IMR-90 (cell line): ENCODE measurements at regions not wholly inside any gene's neighbourhood (a gene's known extent, or its start where the extent isn't known, plus 50 kb on each side); places are given as distances from the start of the nearest gene placed in this dataset.

Experiments
- ATAC-seq: fragments of 200-7000 bp; cut with Tn5 transposase; 2 replicates; pipeline ENCODE4 v1.9.1; 2020; ENCODE audit warnings: low read depth, mild to moderate bottlenecking, moderate library complexity
- BruUV-seq: library from RNA; stranded (reverse); fragments of 400-500 nt; replicated peaks from 2 replicates; lab custom pipeline; 2021; lab: Mats Ljungman, UMichigan
- CTCF ChIA-PET: fragments of 300-600 bp; formaldehyde crosslinking; extraction: SDS; loops from one replicate; lab custom pipeline; 2021; ENCODE audit warnings: antibody characterized with exemption; lab: Yijun Ruan, JAX
- POLR2A ChIA-PET: fragments of 300-600 bp; sonication (Branson Sonifier 250); formaldehyde crosslinking; loops from one replicate; lab custom pipeline; 2022; ENCODE audit warnings: antibody characterized with exemption; ENCODE audit not compliant: unreplicated experiment; lab: Charles Lee
- DNase-seq: peaks from one replicate; pipeline ENCODE4 v3.0.0; 2013
- H2AFZ ChIP-seq: replicated peaks from 2 replicates; pipeline ENCODE3; 2013; ENCODE audit warnings: low read length, mild to moderate bottlenecking; ENCODE audit not compliant: poor library complexity
- H2AK5ac ChIP-seq: 2 replicates; pipeline ENCODE4 v1.6.1; 2013; ENCODE audit warnings: low read depth, low read length, inconsistent platforms
- H2AK9ac ChIP-seq: replicated peaks from 2 replicates; pipeline ENCODE3; 2013; ENCODE audit warnings: mild to moderate bottlenecking, low read depth, low read length, moderate library complexity; ENCODE audit not compliant: poor library complexity
- H2BK120ac ChIP-seq: 2 replicates; pipeline ENCODE4 v1.6.1; 2013; ENCODE audit warnings: low read depth, low read length, inconsistent platforms
- H2BK15ac ChIP-seq: 3 replicates; pipeline ENCODE4 v1.6.1; 2013; ENCODE audit warnings: low read depth, low read length, inconsistent platforms
- H2BK20ac ChIP-seq: 2 replicates; pipeline ENCODE4 v1.6.1; 2013; ENCODE audit warnings: low read depth, mild to moderate bottlenecking, inconsistent platforms, low read length, moderate library complexity
- H2BK5ac ChIP-seq: 2 replicates; pipeline ENCODE4 v1.6.1; 2013; ENCODE audit warnings: mild to moderate bottlenecking, low read depth, low read length, inconsistent platforms; ENCODE audit not compliant: poor library complexity, severe bottlenecking
- H3K14ac ChIP-seq: replicated peaks from 2 replicates; pipeline ENCODE4 v1.6.1; 2013; ENCODE audit warnings: low read depth, low read length, inconsistent platforms
- H3K18ac ChIP-seq: 2 replicates; pipeline ENCODE4 v1.6.1; 2013; ENCODE audit warnings: low read depth, low read length, control low read depth
- H3K23ac ChIP-seq: 2 replicates; pipeline ENCODE4 v1.6.1; 2013; ENCODE audit warnings: low read depth, low read length, inconsistent platforms
- H3K27ac ChIP-seq: 2 replicates; pipeline ENCODE4 v1.5.1; 2013; ENCODE audit warnings: mild to moderate bottlenecking, control low read depth, low read length; ENCODE audit not compliant: insufficient read depth
- H3K27me3 ChIP-seq: 2 replicates; pipeline ENCODE4 v1.6.1; 2013; ENCODE audit warnings: low read length; ENCODE audit not compliant: control insufficient read depth, insufficient read depth
- H3K36me3 ChIP-seq: 2 replicates; pipeline ENCODE4 v1.6.1; 2013; ENCODE audit warnings: low read length, mixed read lengths; ENCODE audit not compliant: control insufficient read depth, insufficient read depth
- H3K4ac ChIP-seq: 2 replicates; pipeline ENCODE4 v1.6.1; 2013; ENCODE audit warnings: low read depth, low read length, inconsistent platforms
- H3K4me1 ChIP-seq: 2 replicates; pipeline ENCODE4 v1.6.1; 2013; ENCODE audit warnings: low read length, mixed read lengths; ENCODE audit not compliant: control insufficient read depth, insufficient read depth
- H3K4me2 ChIP-seq: 2 replicates; pipeline ENCODE4 v1.6.1; 2013; ENCODE audit warnings: low read depth, mild to moderate bottlenecking, control low read depth, low read length, moderate library complexity
- H3K4me3 ChIP-seq: 2 replicates; pipeline ENCODE4 v1.5.1; 2013; ENCODE audit warnings: low read depth, mild to moderate bottlenecking, control low read depth, low read length, moderate library complexity; ENCODE audit not compliant: insufficient read depth
- H3K56ac ChIP-seq: 2 replicates; pipeline ENCODE4 v1.6.1; 2013; ENCODE audit warnings: low read length, inconsistent platforms; ENCODE audit not compliant: insufficient read depth; ENCODE audit errors: extremely low read depth
- H3K79me1 ChIP-seq, 2 experiments: 2 replicates each; pipeline ENCODE4 v1.6.1; 2013; ENCODE audit warnings: low read length in 2 of 2, inconsistent platforms in 1 of 2, low read depth in 1 of 2
- H3K9ac ChIP-seq: 2 replicates; pipeline ENCODE4 v1.6.1; 2013; ENCODE audit warnings: low read depth, low read length, control low read depth
- H3K9me1 ChIP-seq: 2 replicates; pipeline ENCODE4 v1.6.1; 2013; ENCODE audit warnings: low read length, inconsistent platforms; ENCODE audit not compliant: insufficient read depth
- H3K9me3 ChIP-seq: 2 replicates; pipeline ENCODE4 v1.6.1; 2013; ENCODE audit warnings: low read length; ENCODE audit not compliant: control insufficient read depth, insufficient read depth
- H4K20me1 ChIP-seq: 2 replicates; pipeline ENCODE4 v1.6.1; 2013; ENCODE audit warnings: low read length, inconsistent platforms; ENCODE audit not compliant: insufficient read depth
- H4K5ac ChIP-seq: 2 replicates; pipeline ENCODE4 v1.6.1; 2013; ENCODE audit warnings: mild to moderate bottlenecking, low read depth, low read length, control low read depth
- H4K8ac ChIP-seq, 2 experiments: 2 replicates each; pipeline ENCODE4 v1.6.1; 2013; ENCODE audit warnings: low read depth in 2 of 2, low read length in 2 of 2, control low read depth in 1 of 2, inconsistent platforms in 1 of 2
- H4K91ac ChIP-seq: 2 replicates; pipeline ENCODE4 v1.6.1; 2013; ENCODE audit warnings: low read depth, low read length, inconsistent platforms; ENCODE audit not compliant: insufficient read depth
- BHLHE40 ChIP-seq: fragments of 150-350 bp; IDR thresholded peaks from 2 replicates; pipeline ENCODE4 v1.6.1; 2016; ENCODE audit warnings: mild to moderate bottlenecking, low read depth, low read length
- CEBPB ChIP-seq: IDR thresholded peaks from 2 replicates; pipeline ENCODE4 v1.6.1; 2012; ENCODE audit warnings: low read depth, low read length, improper control_type of control experiment
- FOS ChIP-seq: fragments of 150-350 bp; IDR thresholded peaks from 2 replicates; pipeline ENCODE4 v1.6.1; 2016; ENCODE audit warnings: low read depth, low read length
- MXI1 ChIP-seq: IDR thresholded peaks from 2 replicates; pipeline ENCODE4 v1.6.1; 2012; ENCODE audit warnings: low read depth, mild to moderate bottlenecking, low read length, moderate library complexity, borderline replicate concordance
- POLR2A ChIP-seq: IDR thresholded peaks from 2 replicates; pipeline ENCODE4 v1.6.1; 2012; ENCODE audit warnings: mild to moderate bottlenecking, low read depth, low read length
- SMC3 ChIP-seq: fragments of 150-350 bp; IDR thresholded peaks from 2 replicates; pipeline ENCODE4 v1.6.1; 2016; ENCODE audit warnings: low read depth, mild to moderate bottlenecking, antibody characterized with exemption, low read length, moderate library complexity
- WGBS, 2 experiments: methylation state at CpG; one replicate each; pipeline versions ENCODE4 v1.1.5 to v1.1.7; 2013; ENCODE audit warnings: missing lambda C conversion rate in 2 of 2; ENCODE audit not compliant: insufficient read length in 1 of 2; ENCODE audit errors: extremely low coverage in 2 of 2; 5-methylcytosine and 5-hydroxymethylcytosine counted together
- dilution Hi-C: fragments of 300-500 bp; cut with HindIII; formaldehyde crosslinking; loops from one replicate; pipeline ENCODE4 v1.14.3; 2018; ENCODE audit warnings: low sequenced_read_pairs; ENCODE audit not compliant: unreplicated experiment
- in situ Hi-C: fragments of 300-500 bp; cut with MboI; formaldehyde crosslinking; loops from 3 replicates; pipeline ENCODE4 v1.14.3; 2019; ENCODE audit warnings: low sequenced_read_pairs, inconsistent platforms, mixed read lengths
- intact Hi-C: fragments of 100-400 bp; cut with micrococcal nuclease; formaldehyde crosslinking; loops from 2 replicates; pipeline ENCODE4 v1.10.0; 2022
- TF ChIP-seq, protein P1 (sequence below): fragments of 150-350 bp; IDR thresholded peaks from 2 replicates; pipeline ENCODE4 v1.6.1; 2017; ENCODE audit warnings: mild to moderate bottlenecking, antibody characterized with exemption, low read length, low read depth

DNA sequence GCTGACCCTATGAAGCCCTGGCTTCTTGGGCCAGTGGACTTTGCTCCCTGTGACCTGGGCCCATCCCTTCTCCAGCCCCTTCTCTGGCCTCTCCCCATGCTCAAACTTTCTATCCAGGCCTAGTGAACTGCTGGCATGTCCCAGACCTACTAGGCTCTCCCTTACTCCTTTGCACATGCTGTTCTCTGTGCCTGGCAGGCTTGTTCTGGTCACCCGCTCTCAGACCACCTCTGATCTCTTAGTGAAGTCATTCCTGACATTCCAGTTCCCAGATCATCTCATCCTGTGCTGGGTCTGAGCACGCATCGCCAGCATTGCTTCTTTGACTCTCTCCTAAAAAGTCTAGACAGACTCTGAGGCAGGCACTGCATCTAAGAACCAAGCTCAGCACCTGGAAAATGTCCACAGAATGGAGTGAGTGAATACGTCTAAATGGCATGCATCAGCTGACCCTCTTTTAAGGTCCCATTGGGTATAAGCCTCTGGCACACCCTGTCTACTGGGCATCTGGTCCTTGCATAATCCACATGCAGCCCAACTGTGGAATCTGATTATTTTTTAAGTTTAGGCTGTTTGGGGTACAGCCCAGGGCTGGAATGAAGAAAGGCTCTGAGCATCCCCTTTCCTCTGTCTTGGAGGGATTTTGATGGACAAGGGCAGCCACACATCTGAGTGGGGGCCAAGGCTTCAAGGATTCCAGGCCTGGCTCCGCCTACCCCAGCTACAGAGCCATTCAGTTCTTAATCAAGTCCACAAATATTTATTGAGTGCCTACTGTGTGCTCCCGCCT is 130.6 kb upstream of the HAAO start:
- peak overlapping the region; percentile 100 for H2BK20ac ChIP-seq
- peaks cover 16% of the 10 kb centered on the region for H3K9me1 ChIP-seq
- DNase-seq: peak; percentile 81
- BruUV-seq: no TSS peak
- TF ChIP-seq CEBPB: peak; percentile 72
- TF ChIP-seq MXI1: no peak
- TF ChIP-seq, protein P1, sequence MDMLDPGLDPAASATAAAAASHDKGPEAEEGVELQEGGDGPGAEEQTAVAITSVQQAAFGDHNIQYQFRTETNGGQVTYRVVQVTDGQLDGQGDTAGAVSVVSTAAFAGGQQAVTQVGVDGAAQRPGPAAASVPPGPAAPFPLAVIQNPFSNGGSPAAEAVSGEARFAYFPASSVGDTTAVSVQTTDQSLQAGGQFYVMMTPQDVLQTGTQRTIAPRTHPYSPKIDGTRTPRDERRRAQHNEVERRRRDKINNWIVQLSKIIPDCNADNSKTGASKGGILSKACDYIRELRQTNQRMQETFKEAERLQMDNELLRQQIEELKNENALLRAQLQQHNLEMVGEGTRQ: peak; percentile 89
- TF ChIP-seq FOS: no peak
- no peak for TF ChIP-seq BHLHE40
- TF ChIP-seq POLR2A: no peak
- no peak for TF ChIP-seq SMC3
- peak overlapping the region; percentile 99 for H2AK9ac ChIP-seq
- peak overlapping the region; percentile 99 for H3K18ac ChIP-seq
- ChIA-PET POLR2A (no interaction called here), CTCF (interaction anchor here (0.7 to 0.9 kb wide), 2 partner anchors 22 to 64 kb away, joined by 3 read pairs; no protein-coding TSS in a partner anchor)
- 0 out of 2 replicates have a peak overlapping the region, but pooled peaks have one; percentile 22 for H3K9ac ChIP-seq
- peaks cover 42% of the 10 kb centered on the region for H3K4me1 ChIP-seq
- dilution Hi-C loops (no loop called here), intact Hi-C loops (no loop called here), in situ Hi-C loops (no loop called here)
- no peaks in the 10 kb centered on the region for H3K27me3 ChIP-seq
- H4K5ac ChIP-seq: peak overlapping the region; percentile 100
- no peaks in the 10 kb centered on the region for H3K36me3 ChIP-seq
- no peaks in the 10 kb centered on the region for H3K9me3 ChIP-seq
- H2BK120ac ChIP-seq: peak overlapping the region; percentile 100
- WGBS, 2 experiments: 100% methylated on average over 1 of the region's 6 CpGs; no CpG with 5 or more reads in 1 of the 2 experiments
- H3K79me1 ChIP-seq: peaks cover 0 to 5% of the 10 kb centered on the region in 2 experiments; a peak in 1 of 4 replicates
- H2AK5ac ChIP-seq: peak overlapping the region; percentile 98
- H2AFZ ChIP-seq: peak overlapping the region; percentile 90
- H3K4ac ChIP-seq: peak overlapping the region; percentile 100
- no peak overlapping the region for H3K4me2 ChIP-seq
- peak overlapping the region; percentile 99; the same call in 1 of the 2 replicates for H3K23ac ChIP-seq
- H4K8ac ChIP-seq: peak overlapping the region; percentile 98 to 99
- H3K27ac ChIP-seq: peak overlapping the region; percentile 97
- H3K4me3 ChIP-seq: no peak overlapping the region
- no peak overlapping the region for H3K56ac ChIP-seq
- peak; percentile 25 for ATAC-seq
- peak overlapping the region; percentile 81 for H2BK15ac ChIP-seq
- H2BK5ac ChIP-seq: peak overlapping the region; percentile 96
- peak overlapping the region; percentile 99 for H3K14ac ChIP-seq
- H4K91ac ChIP-seq: peak overlapping the region; percentile 100
- H4K20me1 ChIP-seq: no peaks in the 10 kb centered on the region
